ENCODE measurements at regions not wholly inside any gene's neighbourhood (a gene's known extent, or its start where the extent isn't known, plus 50 kb on each side); places are given as distances from the start of the nearest gene placed in this dataset.

GRCh38 chr14:71267007-71267513, 359.8 kb downstream of the PCNX1 start:
- Histone ChIP-seq H3K79me2 (replicated peaks; ENCODE audit: insufficient read depth) (no peaks in the 10 kb centered on the region), H3K27ac (ENCODE audit: low read depth) (no peak overlapping the region), H3K27me3 (ENCODE audit: insufficient read depth) (no peaks in the 10 kb centered on the region), H3K9me2 (ENCODE audit: insufficient read depth) (0 out of 2 replicates have a peak, but pooled peaks cover 15% of the 10 kb centered on the region), H4K20me1 (replicated peaks; ENCODE audit: insufficient read depth) (no peaks in the 10 kb centered on the region), H3K4me1 (ENCODE audit: insufficient read depth) (no peaks in the 10 kb centered on the region), H3K36me3 (ENCODE audit: insufficient read depth) (no peaks in the 10 kb centered on the region; the same call in 1 of the 2 replicates), H3K4me2 (no peak overlapping the region), H3K4me3 (no peak overlapping the region), H3F3A (replicated peaks; ENCODE audit: low read depth) (no peaks in the 10 kb centered on the region), H2AFZ (no peak overlapping the region)
- no peak for DNase-seq (ENCODE audit: low spot score)
- Mint-ChIP-seq H3K27me3 (ENCODE audit: insufficient read depth, low read depth, poor library complexity) (no peaks in the 10 kb centered on the region), H3K36me3 (ENCODE audit: low read depth) (peaks cover 15% of the 10 kb centered on the region; the same call in 2 of the 3 replicates), H3K9me3 (peaks cover 28% of the 10 kb centered on the region), H3K4me1 (no peaks in the 10 kb centered on the region; the same call in 2 of the 3 replicates), H3K4me3 (no peak overlapping the region), H3K27ac (no peak overlapping the region)
- no peak for TF ChIP-seq ETS1 (IDR thresholded peaks at IDR 0.05)
- no peak for TF ChIP-seq JUNB (IDR thresholded peaks at IDR 0.05; ENCODE audit: unreplicated experiment)
- TF ChIP-seq ZNF462 (CRISPR knock-in tag; IDR thresholded peaks at IDR 0.05): no peak
- TF ChIP-seq EZH2 (IDR thresholded peaks at IDR 0.05; ENCODE audit: low read depth, unreplicated experiment): no peak
- TF ChIP-seq ZNF114 (CRISPR knock-in tag; IDR thresholded peaks at IDR 0.05): no peak
- no peak for TF ChIP-seq STAT1 (IDR thresholded peaks at IDR 0.05; ENCODE audit: unreplicated experiment)
- no peak for TF ChIP-seq NANOG (IDR thresholded peaks at IDR 0.05; ENCODE audit: borderline replicate concordance)
- no peak for TF ChIP-seq REST (IDR thresholded peaks at IDR 0.05; ENCODE audit: unreplicated experiment)
- ATAC-seq: no peak

Measured in GM23338 (cell line).